GM19395 (cell line): ENCODE measurements at regions not wholly inside any gene's neighbourhood (a gene's known extent, or its start where the extent isn't known, plus 50 kb on each side); places are given as distances from the start of the nearest gene placed in this dataset.
A peak's percentile ranks its signal among the peaks of the same experiment; 100 is the strongest.
"Not testable (repeated sequence)": the region's sequence is repeated elsewhere in the genome, so short reads cannot be mapped to it uniquely, and the experiment has no call there.

ENCODE experiments used
- ATAC-seq: cut with Tn5 transposase; IDR thresholded peaks from one replicate; pipeline ENCODE4 v1.9.1; 2021; ENCODE audit warnings: mild to moderate bottlenecking, moderate library complexity; ENCODE audit not compliant: unreplicated experiment

- ATAC-seq: peak; percentile 70
Measured at GRCh38 chr4:14152834-14153519, 525.5 kb upstream of the BOD1L1 start.

- ATAC-seq: no peak
Measured at GRCh38 chr4:14155803-14156202, 528.3 kb upstream of the BOD1L1 start.

- ATAC-seq: peak; percentile 66
Measured at GRCh38 chr4:14157262-14157661, 529.7 kb upstream of the BOD1L1 start.

- ATAC-seq: peak; percentile 99
Measured at GRCh38 chr4:14165222-14165920, 537.8 kb upstream of the BOD1L1 start.

GRCh38 chr4:14167876-14168510 lies 540.5 kb upstream of the BOD1L1 start:
- ATAC-seq: no peak

GRCh38 chr4:14168919-14169318 lies 541.4 kb upstream of the BOD1L1 start:
- ATAC-seq: peak; percentile 70

GRCh38 chr4:14169460-14169859 lies 541.9 kb upstream of the BOD1L1 start:
- no peak for ATAC-seq

GRCh38 chr4:14169940-14170339 lies 542.4 kb upstream of the BOD1L1 start:
- not testable (repeated sequence) for ATAC-seq

GRCh38 chr4:14176613-14177012 lies 549.1 kb upstream of the BOD1L1 start:
- ATAC-seq: no peak

- peak; percentile 91 for ATAC-seq
Measured at GRCh38 chr4:14177987-14178386, 550.5 kb upstream of the BOD1L1 start.

GRCh38 chr4:14178421-14178820 lies 550.9 kb upstream of the BOD1L1 start:
- ATAC-seq: peak; percentile 75

- ATAC-seq: no peak
Measured at GRCh38 chr4:14180166-14180565, 552.6 kb upstream of the BOD1L1 start.

GRCh38 chr4:14180983-14181601 lies 553.6 kb upstream of the BOD1L1 start:
- no peak for ATAC-seq

GRCh38 chr4:14182148-14182547 lies 554.6 kb upstream of the BOD1L1 start:
- no peak for ATAC-seq

GRCh38 chr4:14184265-14184664 lies 556.7 kb upstream of the BOD1L1 start:
- ATAC-seq: no peak

GRCh38 chr4:14184767-14185166 lies 557.2 kb upstream of the BOD1L1 start:
- ATAC-seq: no peak

- no peak for ATAC-seq
Measured at GRCh38 chr4:14188214-14188613, 560.7 kb upstream of the BOD1L1 start.

- no peak for ATAC-seq
Measured at GRCh38 chr4:14193601-14194000, 566.1 kb upstream of the BOD1L1 start.

GRCh38 chr4:14196131-14196530 lies 568.6 kb upstream of the BOD1L1 start:
- no peak for ATAC-seq

GRCh38 chr4:14215116-14215770 lies 587.7 kb upstream of the BOD1L1 start:
- no peak for ATAC-seq

GRCh38 chr4:14217401-14217800 lies 589.9 kb upstream of the BOD1L1 start:
- no peak for ATAC-seq
